ENCODE measurements at regions not wholly inside any gene's neighbourhood (a gene's known extent, or its start where the extent isn't known, plus 50 kb on each side); places are given as distances from the start of the nearest gene placed in this dataset.

DNA sequence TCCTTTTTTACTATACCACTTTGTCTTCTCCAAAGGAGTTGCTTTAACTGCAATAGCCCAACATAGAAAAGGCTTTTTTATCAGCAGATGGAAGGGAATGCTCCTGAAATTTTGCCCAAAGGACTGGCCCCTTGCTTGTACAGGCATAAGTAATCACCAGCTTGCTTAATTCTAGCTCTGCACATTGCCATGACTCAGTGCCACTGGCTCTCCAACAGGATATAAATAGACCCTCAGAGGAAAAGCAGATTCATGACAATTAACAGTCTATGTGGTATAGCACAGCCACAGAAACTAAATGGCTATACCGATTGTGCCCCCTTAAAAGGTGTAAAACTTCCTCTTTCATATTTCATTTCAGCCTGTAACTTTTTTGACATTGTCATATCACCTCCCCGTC is 227.0 kb downstream of the ZNF608 start:
- H3K9ac ChIP-seq (ENCODE audit: insufficient read depth, low read length), result no peak overlapping the region
- no peaks in the 10 kb centered on the region for H3K27me3 ChIP-seq (ENCODE audit: control insufficient read depth, insufficient read depth, low read length)
- peak; percentile 90 to 92 for DNase-seq (ENCODE audit: low read depth in 2 of 2)
- no peak overlapping the region for H2AFZ ChIP-seq (ENCODE audit: low read length)
- no peaks in the 10 kb centered on the region for H3K4me1 ChIP-seq (ENCODE audit: control insufficient read depth, extremely low read depth, insufficient read depth, low read length)
- TF ChIP-seq EZH2 (IDR thresholded peaks at IDR 0.05; ENCODE audit: low read length, missing control alignments), result no peak
- TF ChIP-seq, protein P1, sequence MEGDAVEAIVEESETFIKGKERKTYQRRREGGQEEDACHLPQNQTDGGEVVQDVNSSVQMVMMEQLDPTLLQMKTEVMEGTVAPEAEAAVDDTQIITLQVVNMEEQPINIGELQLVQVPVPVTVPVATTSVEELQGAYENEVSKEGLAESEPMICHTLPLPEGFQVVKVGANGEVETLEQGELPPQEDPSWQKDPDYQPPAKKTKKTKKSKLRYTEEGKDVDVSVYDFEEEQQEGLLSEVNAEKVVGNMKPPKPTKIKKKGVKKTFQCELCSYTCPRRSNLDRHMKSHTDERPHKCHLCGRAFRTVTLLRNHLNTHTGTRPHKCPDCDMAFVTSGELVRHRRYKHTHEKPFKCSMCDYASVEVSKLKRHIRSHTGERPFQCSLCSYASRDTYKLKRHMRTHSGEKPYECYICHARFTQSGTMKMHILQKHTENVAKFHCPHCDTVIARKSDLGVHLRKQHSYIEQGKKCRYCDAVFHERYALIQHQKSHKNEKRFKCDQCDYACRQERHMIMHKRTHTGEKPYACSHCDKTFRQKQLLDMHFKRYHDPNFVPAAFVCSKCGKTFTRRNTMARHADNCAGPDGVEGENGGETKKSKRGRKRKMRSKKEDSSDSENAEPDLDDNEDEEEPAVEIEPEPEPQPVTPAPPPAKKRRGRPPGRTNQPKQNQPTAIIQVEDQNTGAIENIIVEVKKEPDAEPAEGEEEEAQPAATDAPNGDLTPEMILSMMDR (conservative IDR thresholded peaks at IDR 0.05 in 1 of 2, IDR thresholded peaks at IDR 0.05 in 1 of 2; ENCODE audit: low read depth in 1 of 2, low read length in 2 of 2), result no peak
- H4K20me1 ChIP-seq (ENCODE audit: control insufficient read depth, extremely low read depth, insufficient read depth, low read length), result no peaks in the 10 kb centered on the region
- H3K4me2 ChIP-seq (ENCODE audit: extremely low read depth, insufficient read depth, low read length), result no peak overlapping the region
- no peaks in the 10 kb centered on the region for H3K9me3 ChIP-seq (ENCODE audit: control insufficient read depth, insufficient read depth, low read depth, low read length)
- H3K36me3 ChIP-seq (ENCODE audit: control insufficient read depth, insufficient read depth, low read length), result no peaks in the 10 kb centered on the region
- H3K4me3 ChIP-seq (replicated peaks in 1 of 4; ENCODE audit: control extremely low read depth in 1 of 4, insufficient read depth in 1 of 4, low read depth in 3 of 4, low read length in 4 of 4), result no peak overlapping the region
- H3K79me2 ChIP-seq (ENCODE audit: control insufficient read depth, insufficient read depth, low read length), result no peaks in the 10 kb centered on the region
- H3K27ac ChIP-seq (ENCODE audit: insufficient read depth, low read length), result no peak overlapping the region

DNA sequence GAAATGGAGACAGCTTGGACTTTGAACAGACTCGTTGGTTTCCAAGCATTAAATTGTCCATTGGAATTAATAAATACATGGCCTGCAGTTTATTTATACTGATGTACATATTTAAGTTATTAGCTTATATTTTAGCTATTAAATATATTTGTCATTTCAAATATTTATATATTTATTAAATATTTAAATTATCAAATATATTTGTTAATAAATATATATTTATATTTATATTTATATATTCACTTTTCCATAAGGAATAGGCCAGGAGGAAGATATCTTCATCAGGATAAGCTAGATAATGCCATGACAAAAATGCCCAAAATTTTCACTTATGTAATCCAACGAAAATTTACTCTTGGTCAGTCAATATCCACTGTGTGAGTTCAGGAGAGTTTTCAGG is 229.9 kb downstream of the ZNF608 start:
- no peak overlapping the region for H3K4me3 ChIP-seq (replicated peaks in 1 of 4; ENCODE audit: control extremely low read depth in 1 of 4, insufficient read depth in 1 of 4, low read depth in 3 of 4, low read length in 4 of 4)
- H3K79me2 ChIP-seq (ENCODE audit: control insufficient read depth, insufficient read depth, low read length), result no peaks in the 10 kb centered on the region
- H3K9ac ChIP-seq (ENCODE audit: insufficient read depth, low read length), result no peak overlapping the region
- H3K4me1 ChIP-seq (ENCODE audit: control insufficient read depth, extremely low read depth, insufficient read depth, low read length), result no peaks in the 10 kb centered on the region
- TF ChIP-seq, protein P1 (conservative IDR thresholded peaks at IDR 0.05 in 1 of 2, IDR thresholded peaks at IDR 0.05 in 1 of 2; ENCODE audit: low read depth in 1 of 2, low read length in 2 of 2), result no peak
- no peak for TF ChIP-seq EZH2 (IDR thresholded peaks at IDR 0.05; ENCODE audit: low read length, missing control alignments)
- DNase-seq (ENCODE audit: low read depth in 2 of 2), result no peak
- H3K4me2 ChIP-seq (ENCODE audit: extremely low read depth, insufficient read depth, low read length), result no peak overlapping the region
- H3K36me3 ChIP-seq (ENCODE audit: control insufficient read depth, insufficient read depth, low read length), result no peaks in the 10 kb centered on the region
- H3K27ac ChIP-seq (ENCODE audit: insufficient read depth, low read length), result no peak overlapping the region
- no peaks in the 10 kb centered on the region for H3K9me3 ChIP-seq (ENCODE audit: control insufficient read depth, insufficient read depth, low read depth, low read length)
- no peaks in the 10 kb centered on the region for H3K27me3 ChIP-seq (ENCODE audit: control insufficient read depth, insufficient read depth, low read length)
- H2AFZ ChIP-seq (ENCODE audit: low read length), result no peak overlapping the region
- H4K20me1 ChIP-seq (ENCODE audit: control insufficient read depth, extremely low read depth, insufficient read depth, low read length), result no peaks in the 10 kb centered on the region

DNA sequence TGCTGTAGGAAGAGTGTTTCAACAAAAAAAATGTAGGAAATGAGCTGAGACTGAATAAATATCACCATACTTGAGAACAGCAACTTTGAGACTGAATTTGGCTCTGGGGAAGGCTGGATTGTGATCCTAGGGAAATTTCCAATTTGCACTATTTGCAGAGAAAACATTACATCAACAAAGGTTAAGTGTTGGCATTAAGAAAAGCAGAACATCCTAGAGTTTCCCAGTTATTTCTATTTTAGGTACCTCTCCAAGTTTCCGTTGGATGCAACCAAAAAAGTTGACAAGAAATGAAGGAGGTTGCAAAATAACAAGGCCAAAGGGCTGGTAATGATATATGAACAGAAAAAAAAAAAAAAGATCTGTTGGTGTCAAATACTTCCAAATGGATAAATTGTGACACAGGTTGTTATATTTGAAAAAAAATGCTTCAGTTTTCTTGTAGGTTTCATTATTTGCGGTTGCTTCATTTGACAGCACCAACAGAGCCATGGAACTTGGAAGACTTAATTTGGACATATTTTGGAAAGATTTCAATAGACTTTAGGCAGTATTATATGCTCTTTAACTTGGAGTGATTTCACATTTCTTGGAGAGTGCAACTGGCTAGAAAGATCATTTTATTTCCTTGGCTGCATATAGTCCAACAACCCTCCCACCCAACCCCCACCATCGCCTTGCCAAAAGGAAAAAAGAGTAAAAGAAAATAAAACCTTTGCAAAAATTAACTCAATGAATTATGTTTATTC is 230.8 kb downstream of the ZNF608 start:
- no peak for TF ChIP-seq EZH2 (IDR thresholded peaks at IDR 0.05; ENCODE audit: low read length, missing control alignments)
- TF ChIP-seq, protein P1 (conservative IDR thresholded peaks at IDR 0.05 in 1 of 2, IDR thresholded peaks at IDR 0.05 in 1 of 2; ENCODE audit: low read depth in 1 of 2, low read length in 2 of 2), result no peak
- Histone ChIP-seq H3K4me1 (ENCODE audit: control insufficient read depth, extremely low read depth, insufficient read depth, low read length) (no peaks in the 10 kb centered on the region), H3K79me2 (ENCODE audit: control insufficient read depth, insufficient read depth, low read length) (no peaks in the 10 kb centered on the region), H3K27me3 (ENCODE audit: control insufficient read depth, insufficient read depth, low read length) (no peaks in the 10 kb centered on the region), H3K9me3 (ENCODE audit: control insufficient read depth, insufficient read depth, low read depth, low read length) (no peaks in the 10 kb centered on the region), H4K20me1 (ENCODE audit: control insufficient read depth, extremely low read depth, insufficient read depth, low read length) (no peaks in the 10 kb centered on the region), H3K36me3 (ENCODE audit: control insufficient read depth, insufficient read depth, low read length) (no peaks in the 10 kb centered on the region), H3K4me2 (ENCODE audit: extremely low read depth, insufficient read depth, low read length) (no peak overlapping the region), H3K27ac (ENCODE audit: insufficient read depth, low read length) (no peak overlapping the region), H2AFZ (ENCODE audit: low read length) (no peak overlapping the region), H3K9ac (ENCODE audit: insufficient read depth, low read length) (no peak overlapping the region), H3K4me3 (replicated peaks in 1 of 4; ENCODE audit: control extremely low read depth in 1 of 4, insufficient read depth in 1 of 4, low read depth in 3 of 4, low read length in 4 of 4) (no peak overlapping the region)
- peak in 1 of 2 donors; percentile 44 for DNase-seq (ENCODE audit: low read depth in 2 of 2)

Measured in fibroblast of lung (primary cell).